Fibroblast of peridontal ligament (primary cell): ENCODE measurements at regions not wholly inside any gene's neighbourhood (a gene's known extent, or its start where the extent isn't known, plus 50 kb on each side); places are given as distances from the start of the nearest gene placed in this dataset.
A peak's percentile ranks its signal among the peaks of the same experiment; 100 is the strongest.
"Not testable (repeated sequence)": the region's sequence is repeated elsewhere in the genome, so short reads cannot be mapped to it uniquely, and the experiment has no call there.

Experiments
- DNase-seq: peaks from one replicate; pipeline ENCODE4 v3.0.0-alpha.2; 2010; ENCODE audit errors: extremely low read depth

- DNase-seq, result no peak
Measured at GRCh38 chr22:22346401-22347107, 102.0 kb downstream of the VPREB1 start.

GRCh38 chr22:22348127-22348814 is 103.7 kb downstream of the VPREB1 start:
- no peak for DNase-seq

- no peak for DNase-seq
Measured at GRCh38 chr22:22348815-22349454, 104.3 kb downstream of the VPREB1 start.

- DNase-seq, result no peak
Measured at GRCh38 chr22:22349455-22349836, 104.9 kb downstream of the VPREB1 start.

GRCh38 chr22:22351366-22351765 is 106.8 kb downstream of the VPREB1 start:
- DNase-seq, result no peak

GRCh38 chr22:22352371-22352999 is 107.9 kb downstream of the VPREB1 start:
- DNase-seq, result no peak

GRCh38 chr22:22355096-22355834 is 110.7 kb downstream of the VPREB1 start:
- DNase-seq, result no peak

- peak; percentile 48 for DNase-seq
Measured at GRCh38 chr22:22357024-22357883, 112.7 kb downstream of the VPREB1 start.

- no peak for DNase-seq
Measured at GRCh38 chr22:22358152-22358551, 113.6 kb downstream of the VPREB1 start.

- no peak for DNase-seq
Measured at GRCh38 chr22:22358686-22359085, 114.1 kb downstream of the VPREB1 start.

GRCh38 chr22:22359465-22359864 is 114.9 kb downstream of the VPREB1 start:
- DNase-seq, result no peak

GRCh38 chr22:22360014-22360413 is 115.4 kb downstream of the VPREB1 start:
- DNase-seq, result no peak

- no peak for DNase-seq
Measured at GRCh38 chr22:22362311-22362710, 117.7 kb downstream of the VPREB1 start.

- no peak for DNase-seq
Measured at GRCh38 chr22:22362936-22363335, 118.3 kb downstream of the VPREB1 start.

- DNase-seq, result no peak
Measured at GRCh38 chr22:22364207-22364606, 119.6 kb downstream of the VPREB1 start.

GRCh38 chr22:22366537-22366936 is 122.0 kb downstream of the VPREB1 start:
- DNase-seq, result no peak

GRCh38 chr22:22368516-22368915 is 123.9 kb downstream of the VPREB1 start:
- DNase-seq, result no peak

GRCh38 chr22:22369219-22369963 is 124.8 kb downstream of the VPREB1 start:
- not testable (repeated sequence) for DNase-seq

- no peak for DNase-seq
Measured at GRCh38 chr22:22369964-22370270, 125.3 kb downstream of the VPREB1 start.

GRCh38 chr22:22371031-22371541 is 126.5 kb downstream of the VPREB1 start:
- no peak for DNase-seq
